ENCODE measurements at regions not wholly inside any gene's neighbourhood (a gene's known extent, or its start where the extent isn't known, plus 50 kb on each side); places are given as distances from the start of the nearest gene placed in this dataset.

- TF ChIP-seq, protein P1, sequence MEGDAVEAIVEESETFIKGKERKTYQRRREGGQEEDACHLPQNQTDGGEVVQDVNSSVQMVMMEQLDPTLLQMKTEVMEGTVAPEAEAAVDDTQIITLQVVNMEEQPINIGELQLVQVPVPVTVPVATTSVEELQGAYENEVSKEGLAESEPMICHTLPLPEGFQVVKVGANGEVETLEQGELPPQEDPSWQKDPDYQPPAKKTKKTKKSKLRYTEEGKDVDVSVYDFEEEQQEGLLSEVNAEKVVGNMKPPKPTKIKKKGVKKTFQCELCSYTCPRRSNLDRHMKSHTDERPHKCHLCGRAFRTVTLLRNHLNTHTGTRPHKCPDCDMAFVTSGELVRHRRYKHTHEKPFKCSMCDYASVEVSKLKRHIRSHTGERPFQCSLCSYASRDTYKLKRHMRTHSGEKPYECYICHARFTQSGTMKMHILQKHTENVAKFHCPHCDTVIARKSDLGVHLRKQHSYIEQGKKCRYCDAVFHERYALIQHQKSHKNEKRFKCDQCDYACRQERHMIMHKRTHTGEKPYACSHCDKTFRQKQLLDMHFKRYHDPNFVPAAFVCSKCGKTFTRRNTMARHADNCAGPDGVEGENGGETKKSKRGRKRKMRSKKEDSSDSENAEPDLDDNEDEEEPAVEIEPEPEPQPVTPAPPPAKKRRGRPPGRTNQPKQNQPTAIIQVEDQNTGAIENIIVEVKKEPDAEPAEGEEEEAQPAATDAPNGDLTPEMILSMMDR (IDR thresholded peaks at IDR 0.05; ENCODE audit: low read depth, low read length), result no peak
- no peaks in the 10 kb centered on the region for H3K36me3 ChIP-seq
- H3K4me3 ChIP-seq (ENCODE audit: low read depth, low read length), result no peak overlapping the region
- no peak for DNase-seq
- H3K27me3 ChIP-seq, result no peaks in the 10 kb centered on the region
- peaks cover 3% of the 10 kb centered on the region; the same call in 1 of the 2 replicates for H3K9me3 ChIP-seq
- H3K4me1 ChIP-seq, result no peaks in the 10 kb centered on the region
These were observed 366.3 kb upstream of the XYLT1 start for GRCh38 chr16:17836868-17837602.

- Histone ChIP-seq H3K4me1 (no peaks in the 10 kb centered on the region), H3K9me3 (peaks cover 3% of the 10 kb centered on the region; the same call in 1 of the 2 replicates), H3K36me3 (no peaks in the 10 kb centered on the region), H3K4me3 (ENCODE audit: low read depth, low read length) (no peak overlapping the region), H3K27me3 (no peaks in the 10 kb centered on the region)
- no peak for DNase-seq
- TF ChIP-seq, protein P1 (IDR thresholded peaks at IDR 0.05; ENCODE audit: low read depth, low read length), result no peak
These were observed 364.5 kb upstream of the XYLT1 start for GRCh38 chr16:17835118-17835876.

- H3K4me3 ChIP-seq (ENCODE audit: low read depth, low read length), result no peak overlapping the region
- no peak for DNase-seq
- H3K36me3 ChIP-seq, result no peaks in the 10 kb centered on the region
- no peaks in the 10 kb centered on the region for H3K4me1 ChIP-seq
- H3K9me3 ChIP-seq, result no peaks in the 10 kb centered on the region
- TF ChIP-seq, protein P1 (IDR thresholded peaks at IDR 0.05; ENCODE audit: low read depth, low read length), result no peak
- no peaks in the 10 kb centered on the region for H3K27me3 ChIP-seq
These were observed 362.0 kb upstream of the XYLT1 start for GRCh38 chr16:17832738-17833137.

DNA sequence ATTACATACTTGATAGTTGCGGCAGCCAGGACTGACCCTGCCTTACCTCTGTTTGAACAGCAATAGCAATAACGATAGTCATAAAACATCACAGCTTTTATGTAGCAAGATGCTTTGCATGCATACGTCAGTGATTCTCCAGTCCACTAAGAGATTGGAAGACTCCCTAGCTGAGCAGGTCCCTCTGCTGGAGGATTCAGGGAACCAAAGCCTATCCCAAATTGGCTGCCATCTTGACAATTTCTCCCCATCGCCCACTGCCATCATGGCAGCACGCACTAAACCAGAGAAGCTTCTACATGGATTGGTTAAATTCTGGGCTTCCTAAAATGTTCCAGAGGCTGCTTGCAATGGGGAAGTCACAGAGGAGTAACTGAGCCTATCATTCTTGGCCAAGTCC lies 360.6 kb upstream of the XYLT1 start:
- no peak for DNase-seq
- Histone ChIP-seq H3K4me3 (ENCODE audit: low read depth, low read length) (no peak overlapping the region), H3K27me3 (no peaks in the 10 kb centered on the region), H3K9me3 (no peaks in the 10 kb centered on the region), H3K4me1 (no peaks in the 10 kb centered on the region), H3K36me3 (no peaks in the 10 kb centered on the region)
- TF ChIP-seq, protein P1 (IDR thresholded peaks at IDR 0.05; ENCODE audit: low read depth, low read length), result peak; percentile 19; the same call in 1 of the 2 replicates

DNA sequence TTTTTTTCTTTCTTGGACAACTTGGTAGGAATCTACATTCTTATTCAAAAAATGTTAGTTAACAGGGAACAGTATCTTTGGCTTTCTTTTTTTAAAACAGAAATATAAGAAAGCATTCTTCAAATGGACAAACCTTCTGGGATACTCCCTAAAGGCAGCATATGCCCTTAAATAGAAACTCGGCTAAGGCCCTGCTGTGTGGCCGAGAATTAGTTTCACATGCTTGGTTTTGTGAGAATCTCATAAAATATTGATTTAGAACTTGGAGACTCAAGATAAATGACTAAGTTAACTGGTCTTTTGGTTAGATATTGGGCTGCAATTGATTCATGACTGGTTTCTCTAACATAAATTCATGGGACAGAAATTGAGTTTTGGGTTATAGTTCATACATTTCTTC lies 359.9 kb upstream of the XYLT1 start:
- H3K4me1 ChIP-seq, result no peaks in the 10 kb centered on the region
- DNase-seq, result no peak
- no peaks in the 10 kb centered on the region for H3K27me3 ChIP-seq
- TF ChIP-seq, protein P1 (IDR thresholded peaks at IDR 0.05; ENCODE audit: low read depth, low read length), result no peak
- H3K36me3 ChIP-seq, result no peaks in the 10 kb centered on the region
- no peak overlapping the region for H3K4me3 ChIP-seq (ENCODE audit: low read depth, low read length)
- H3K9me3 ChIP-seq, result no peaks in the 10 kb centered on the region

DNA sequence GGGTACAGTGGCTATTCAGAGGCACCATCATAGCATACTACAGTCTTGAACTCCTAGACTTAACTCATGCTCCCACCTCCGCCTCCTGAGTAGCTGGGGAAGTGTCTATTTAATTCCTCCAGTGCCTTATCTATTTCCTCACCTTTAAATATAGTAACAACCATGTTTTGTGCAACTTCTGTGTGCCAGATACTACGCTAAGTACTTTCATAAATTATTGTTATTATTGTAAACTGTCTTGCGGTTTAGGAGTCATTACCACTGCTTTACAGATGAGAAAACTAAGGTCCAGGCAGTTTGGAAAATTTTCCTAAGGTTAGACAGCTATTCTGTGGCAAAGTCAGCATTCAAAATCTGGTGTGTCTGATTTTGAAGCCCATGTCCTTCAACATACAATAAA lies 359.1 kb upstream of the XYLT1 start:
- Histone ChIP-seq H3K4me1 (no peaks in the 10 kb centered on the region), H3K4me3 (ENCODE audit: low read depth, low read length) (no peak overlapping the region), H3K27me3 (no peaks in the 10 kb centered on the region), H3K36me3 (no peaks in the 10 kb centered on the region), H3K9me3 (no peaks in the 10 kb centered on the region)
- TF ChIP-seq, protein P1 (IDR thresholded peaks at IDR 0.05; ENCODE audit: low read depth, low read length), result no peak
- DNase-seq, result no peak
